C4-2B (cell line): ENCODE measurements at regions not wholly inside any gene's neighbourhood (a gene's known extent, or its start where the extent isn't known, plus 50 kb on each side); places are given as distances from the start of the nearest gene placed in this dataset.

Experiments
- CTCF ChIP-seq: fragments of 450-650 bp; conservative IDR thresholded peaks from 2 replicates; pipeline ENCODE4 v1.5.1; 2017; ENCODE audit warnings: mild to moderate bottlenecking
- ZFX ChIP-seq: fragments of 450-650 bp; IDR thresholded peaks from 2 replicates; pipeline ENCODE4 v1.6.1; 2017

DNA sequence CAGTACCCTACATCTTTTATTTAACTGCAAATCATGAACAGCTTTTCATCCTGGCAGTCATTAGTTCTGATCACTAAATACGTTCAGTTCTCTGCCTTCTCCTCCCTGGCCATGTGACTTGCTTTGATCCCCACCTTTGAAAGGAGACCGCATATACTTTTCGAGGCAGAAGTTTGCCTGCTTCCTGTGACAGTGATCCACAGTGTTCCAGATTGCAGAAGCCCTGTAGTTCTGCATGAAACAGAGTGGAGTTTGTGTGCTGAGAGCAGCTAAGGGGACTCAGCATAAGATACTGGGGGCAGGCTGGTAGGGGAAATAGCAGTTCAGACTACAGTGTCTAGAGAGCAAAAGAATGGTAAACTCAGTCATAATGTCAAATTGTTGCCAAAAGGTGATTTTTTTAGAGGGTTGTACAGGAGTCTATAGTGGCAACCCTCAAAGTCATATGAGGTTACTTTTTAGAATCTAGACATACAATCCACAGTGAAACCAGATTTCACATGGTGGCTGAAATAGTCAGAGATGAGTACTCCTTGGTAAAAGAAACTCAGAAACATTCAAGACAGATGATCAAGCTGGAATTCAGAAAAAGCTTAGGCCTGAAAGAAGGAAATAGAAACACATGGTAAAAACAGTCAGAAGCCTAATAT lies 1800.4 kb upstream of the CELF4 start:
- TF ChIP-seq CTCF (no peak), ZFX (no peak)
